ENCODE measurements at regions not wholly inside any gene's neighbourhood (a gene's known extent, or its start where the extent isn't known, plus 50 kb on each side); places are given as distances from the start of the nearest gene placed in this dataset.

DNA sequence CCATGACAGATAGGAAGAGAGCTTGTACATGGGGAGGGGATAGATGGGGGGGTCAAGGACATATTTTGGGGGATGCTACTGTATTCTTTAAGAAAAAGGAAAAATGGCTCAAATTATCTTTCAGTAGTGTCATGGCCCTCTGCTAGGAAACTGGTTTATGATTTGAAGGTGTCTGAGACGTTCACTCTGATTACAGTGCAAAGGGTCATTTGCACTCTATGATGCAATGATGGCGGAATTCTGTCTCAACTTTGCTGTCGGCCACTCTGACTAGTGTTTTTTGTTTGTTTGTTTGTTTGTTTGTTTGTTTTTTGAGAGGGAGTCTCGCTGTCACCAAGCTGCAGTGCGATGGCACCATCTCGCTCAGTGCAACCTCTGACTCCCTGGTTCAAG is 180.0 kb downstream of the SOX4 start:
- TF ChIP-seq CTCF (IDR thresholded peaks at IDR 0.05; ENCODE audit: insufficient read depth, low read length) (no peak), POLR2AphosphoS5 (IDR thresholded peaks at IDR 0.05; ENCODE audit: low read depth) (no peak), REST (IDR thresholded peaks at IDR 0.05; ENCODE audit: insufficient replicate concordance, low read depth) (no peak)
